DMS53 treated with DMSO at 0.1 percent for 48 hours (cell line): ENCODE measurements at regions not wholly inside any gene's neighbourhood (a gene's known extent, or its start where the extent isn't known, plus 50 kb on each side); places are given as distances from the start of the nearest gene placed in this dataset.
"Not testable (repeated sequence)": the region's sequence is repeated elsewhere in the genome, so short reads cannot be mapped to it uniquely, and the experiment has no call there.

Experiments used
- DNase-seq: peaks from one replicate; lab custom pipeline; 2025; ENCODE audit not compliant: unreplicated experiment; lab: John Stamatoyannopoulos, UW

DNA sequence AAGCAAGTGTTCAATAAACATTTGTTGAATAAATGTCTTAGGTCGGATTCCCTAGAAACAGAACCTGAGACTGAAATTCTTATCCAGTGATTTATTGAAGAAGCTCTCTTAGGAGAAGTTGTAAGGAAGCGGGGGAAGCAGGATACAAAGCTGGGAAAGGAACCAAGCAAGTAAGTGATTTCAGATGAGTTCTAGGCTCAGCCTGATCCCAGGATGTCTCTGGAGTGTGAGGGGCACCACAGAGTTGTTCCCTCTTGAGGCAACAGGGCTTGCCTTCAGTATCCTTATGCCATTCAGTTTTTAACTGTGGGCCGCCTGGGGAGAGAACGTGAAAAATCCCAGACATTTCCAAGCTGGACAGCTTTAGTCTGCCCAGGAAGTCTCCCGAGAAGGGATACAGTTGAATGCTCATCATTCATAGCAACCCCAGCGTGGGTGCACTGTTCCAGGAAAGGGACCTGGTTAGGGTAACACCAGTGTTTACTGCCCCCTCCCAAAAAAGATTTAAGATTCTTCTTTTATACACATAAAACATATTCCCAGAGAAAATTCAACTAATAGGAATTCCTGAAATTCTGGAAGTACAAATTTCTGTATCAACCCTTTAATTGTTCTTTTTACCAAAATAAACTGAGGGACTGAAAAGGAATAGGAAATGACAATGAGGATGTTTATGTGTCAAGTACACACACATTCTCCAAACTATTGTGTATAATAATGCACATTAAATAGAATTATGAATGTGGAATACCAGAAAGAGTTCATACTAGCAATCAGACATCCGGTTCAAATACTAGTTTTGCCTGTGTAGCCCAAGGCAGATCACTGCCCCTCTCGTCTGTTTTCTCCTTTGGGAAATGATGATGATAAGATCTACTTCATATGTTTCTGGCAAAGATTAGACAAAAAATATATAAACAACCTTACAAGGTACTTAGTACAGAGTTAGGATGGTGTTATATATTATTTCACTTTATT lies 592.1 kb upstream of the CDH2 start:
- no peak for DNase-seq

DNA sequence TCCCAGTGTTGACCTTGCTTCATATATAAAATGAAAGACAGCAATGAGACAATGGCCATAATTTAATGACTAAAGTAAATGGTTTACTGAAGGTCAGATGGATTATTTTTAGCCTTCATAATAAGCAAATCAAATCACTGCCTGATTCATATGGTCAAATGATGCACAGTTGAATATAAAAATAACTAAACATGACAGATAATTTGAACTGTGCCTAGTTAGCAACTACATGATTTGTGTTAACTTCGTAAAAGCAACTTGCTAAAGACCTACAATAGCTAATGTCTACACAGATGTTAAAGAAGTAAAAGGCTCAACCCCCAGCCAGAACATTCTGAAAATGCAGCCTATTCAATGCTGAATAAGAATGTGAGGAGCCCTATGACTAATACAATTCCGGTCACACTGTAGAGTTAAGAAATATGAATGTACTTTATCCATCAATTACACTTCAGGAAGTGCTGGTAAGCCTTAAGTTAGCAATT lies 590.8 kb upstream of the CDH2 start:
- no peak for DNase-seq

DNA sequence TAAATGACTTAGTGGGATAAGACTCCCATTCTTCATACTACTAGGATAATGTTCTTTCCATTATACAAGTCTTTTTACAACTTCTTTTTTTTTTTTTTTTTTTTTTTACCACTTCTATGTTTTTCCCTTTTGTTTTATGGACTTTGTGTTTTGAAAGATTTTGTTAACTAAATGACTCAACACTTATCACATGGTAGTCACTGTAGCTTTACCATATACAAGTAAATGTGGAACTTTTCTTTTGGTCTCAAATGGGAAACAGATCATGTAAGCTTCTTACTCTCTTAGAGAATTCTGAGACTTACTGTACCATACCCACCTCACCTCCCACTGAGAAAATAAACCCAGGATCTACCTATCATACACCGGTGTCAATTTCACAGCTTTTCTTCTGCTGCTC lies 590.3 kb upstream of the CDH2 start:
- DNase-seq: no peak

DNA sequence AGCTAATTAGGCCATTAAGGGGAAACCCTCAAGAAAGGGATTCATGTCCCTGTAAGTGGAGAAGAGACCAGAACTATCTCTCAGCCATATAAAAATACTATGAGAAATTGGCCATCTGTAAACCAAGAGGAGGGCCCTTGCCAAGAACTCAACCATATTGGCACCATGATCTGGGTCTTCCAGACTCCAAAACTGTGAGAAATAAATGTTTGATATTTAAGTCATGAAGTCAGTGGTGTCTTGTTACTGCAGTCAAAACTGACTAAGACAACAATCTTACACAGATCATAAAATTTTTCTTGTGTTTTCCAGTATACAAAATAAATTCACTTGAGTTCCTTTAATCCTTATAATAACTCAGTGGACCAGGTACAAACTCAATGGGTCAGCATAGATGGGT lies 589.8 kb upstream of the CDH2 start:
- no peak for DNase-seq

DNA sequence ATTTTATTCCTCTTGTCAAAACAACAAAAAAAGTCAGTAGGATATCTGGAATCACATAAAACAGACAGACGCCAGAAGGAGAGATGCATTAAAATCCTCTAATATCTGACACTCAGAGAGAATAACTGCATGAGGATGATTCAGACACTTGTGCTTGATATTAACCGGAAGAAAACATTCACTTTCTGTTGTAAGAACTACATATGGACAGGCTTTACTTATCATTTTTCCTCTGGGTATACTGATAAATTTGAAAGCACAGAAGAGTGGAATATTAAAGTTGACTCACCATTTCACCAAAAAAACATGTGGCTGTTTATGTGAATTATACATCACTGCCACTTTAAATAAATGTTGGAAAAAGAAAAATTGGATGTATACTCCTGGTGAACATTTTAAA lies 589.1 kb upstream of the CDH2 start:
- no peak for DNase-seq

DNA sequence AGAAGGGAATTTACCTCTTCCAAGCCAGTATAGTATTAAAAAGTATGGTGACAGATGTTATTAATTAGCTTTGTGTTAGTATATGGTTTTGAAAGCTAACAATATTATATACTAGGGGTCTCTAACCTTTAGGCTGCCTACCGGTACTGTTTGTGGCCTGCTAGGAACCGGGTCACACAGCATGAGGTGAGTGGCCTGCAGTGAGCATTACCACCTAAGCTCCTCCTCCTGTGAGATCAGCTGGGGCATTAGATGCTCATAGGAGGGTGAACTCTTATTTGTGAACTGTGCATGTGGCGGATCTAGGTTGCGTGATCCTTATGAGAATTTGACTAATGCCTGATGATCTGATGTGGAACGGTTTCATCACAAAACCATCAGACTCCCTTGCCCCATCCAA lies 583.4 kb upstream of the CDH2 start:
- DNase-seq: no peak

DNA sequence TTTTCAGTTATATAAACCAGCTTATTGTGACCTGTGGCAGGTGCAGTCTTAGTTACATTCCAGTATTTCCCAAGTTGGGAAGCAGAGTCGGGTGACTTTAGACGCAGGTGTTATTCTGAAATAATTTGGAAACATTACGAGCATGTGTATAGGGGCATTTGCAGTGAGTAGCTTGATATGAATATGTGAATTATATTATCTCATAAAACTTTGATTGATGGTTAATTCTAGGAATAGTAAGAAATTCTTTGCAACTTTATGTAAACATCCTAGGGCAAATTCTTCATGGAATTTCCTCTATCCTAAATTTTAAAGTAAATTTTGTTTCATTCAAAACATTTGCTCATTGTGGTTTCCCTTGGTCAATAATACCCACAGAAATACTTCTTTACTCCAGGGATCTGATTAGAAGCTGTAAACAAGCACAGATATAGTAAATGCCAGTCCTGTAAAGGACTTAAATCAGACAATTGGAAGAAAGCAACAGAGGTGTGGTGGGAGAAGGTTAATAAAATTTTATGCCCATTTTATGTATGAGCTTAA lies 580.6 kb upstream of the CDH2 start:
- no peak for DNase-seq

DNA sequence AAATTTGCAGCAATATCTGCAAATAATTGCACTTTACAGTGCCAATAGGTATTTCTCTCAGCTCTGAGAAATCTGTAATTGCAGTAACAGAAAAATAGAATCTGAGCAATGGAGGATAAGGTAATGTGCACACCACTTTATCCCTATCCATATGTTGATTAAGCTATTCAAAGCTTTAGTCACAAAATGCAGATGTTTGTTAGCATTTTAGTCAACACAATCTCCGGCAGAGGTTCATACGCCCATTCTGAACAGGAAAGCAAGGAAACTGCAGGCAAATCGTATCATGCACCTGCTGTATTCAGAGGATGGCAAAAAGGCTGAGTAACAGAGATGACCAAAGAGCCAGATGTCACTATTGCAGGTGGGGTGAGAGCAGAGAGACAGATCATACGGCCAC lies 566.2 kb upstream of the CDH2 start:
- DNase-seq: no peak

DNA sequence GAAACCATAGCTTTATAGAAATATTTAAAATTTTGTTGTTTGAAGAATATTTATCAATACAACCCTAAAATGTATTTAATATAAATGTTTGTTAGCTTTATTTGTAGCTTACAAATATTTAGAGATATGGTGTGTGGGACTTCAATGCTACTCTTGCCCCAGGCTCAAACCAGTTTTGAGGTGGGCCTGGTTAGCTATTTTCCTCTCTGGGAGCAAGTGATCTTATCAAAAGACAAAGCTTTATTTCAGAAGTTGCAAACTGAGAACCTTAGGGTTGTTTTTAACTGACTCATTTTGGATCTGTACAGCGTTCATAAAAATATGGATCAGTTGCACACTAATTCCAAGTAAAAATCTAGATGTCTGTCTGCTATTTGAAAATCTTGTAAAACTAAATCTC lies 563.6 kb upstream of the CDH2 start:
- no peak for DNase-seq

DNA sequence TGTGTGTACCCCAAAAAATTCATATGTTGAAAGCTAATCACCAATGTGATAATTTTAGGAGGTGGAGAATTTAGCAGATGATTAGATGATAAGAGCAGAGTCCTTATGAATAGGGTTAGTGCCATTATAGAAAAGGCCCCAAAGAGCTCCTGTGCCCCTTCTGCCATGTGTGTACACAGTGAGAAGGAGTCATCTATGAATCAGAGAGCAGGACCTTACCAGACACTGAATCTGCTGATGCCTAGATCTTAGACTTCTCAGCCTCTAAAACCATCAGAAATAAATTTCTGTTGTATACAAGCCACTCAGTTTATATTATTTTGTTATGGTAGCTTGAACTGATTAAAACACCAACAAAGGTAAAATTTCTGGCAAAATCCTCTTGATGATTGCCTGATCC lies 560.0 kb upstream of the CDH2 start:
- DNase-seq: no peak

DNA sequence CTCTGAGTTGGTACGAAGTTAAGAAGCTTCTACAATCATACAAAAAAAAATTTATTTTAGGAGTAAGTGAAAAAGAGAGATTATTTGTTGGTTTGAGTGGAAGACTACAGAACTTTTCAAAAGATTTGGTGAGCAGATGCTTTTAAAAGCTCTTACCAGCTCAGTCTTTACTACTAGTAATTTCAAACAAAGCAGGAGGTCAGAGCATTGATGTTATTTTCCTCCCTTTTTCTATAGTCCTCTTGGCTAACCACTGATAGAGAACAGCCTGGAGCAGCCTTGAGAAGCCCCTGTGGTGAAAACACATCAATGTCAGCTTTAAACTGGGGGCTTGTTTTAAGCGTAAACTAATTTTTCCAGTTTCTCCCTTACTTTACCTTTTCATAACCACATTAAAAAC lies 559.3 kb upstream of the CDH2 start:
- no peak for DNase-seq

DNA sequence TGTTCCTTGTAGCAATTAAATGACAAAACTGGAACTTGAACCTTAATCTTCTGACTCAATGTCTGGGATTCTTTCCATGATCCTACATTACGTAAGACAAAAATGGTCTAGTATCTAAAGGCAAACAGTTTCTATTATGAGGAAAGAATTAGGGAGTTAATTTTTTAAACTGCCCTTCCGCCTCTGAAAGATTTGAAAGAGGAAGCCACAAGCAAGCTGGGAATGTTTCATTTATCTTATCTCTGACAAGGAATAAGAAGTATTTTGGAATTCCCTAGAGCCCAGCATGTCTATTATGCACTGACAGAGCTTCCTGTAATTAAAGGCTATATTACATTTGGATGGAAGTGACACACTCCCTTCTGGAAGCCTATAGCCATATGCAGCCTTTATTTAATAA lies 558.8 kb upstream of the CDH2 start:
- no peak for DNase-seq

DNA sequence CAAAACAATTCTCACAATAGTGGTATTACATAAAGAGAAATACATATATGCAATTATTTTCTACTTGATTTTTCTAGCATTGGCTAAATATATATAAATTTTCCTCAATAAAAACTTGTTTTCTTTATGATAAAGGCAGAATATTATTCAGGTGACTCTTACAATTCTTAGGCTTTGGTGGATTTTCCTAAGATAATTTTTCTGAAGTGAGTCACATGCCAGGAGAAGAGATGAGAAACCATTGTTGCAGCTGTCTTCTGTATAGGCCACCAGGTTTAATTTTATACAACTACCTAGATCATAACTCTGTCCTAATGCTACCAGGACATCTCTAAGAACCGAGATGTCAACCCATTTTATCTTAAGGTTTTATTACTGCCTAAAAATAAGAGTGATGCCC lies 552.4 kb upstream of the CDH2 start:
- DNase-seq: no peak

DNA sequence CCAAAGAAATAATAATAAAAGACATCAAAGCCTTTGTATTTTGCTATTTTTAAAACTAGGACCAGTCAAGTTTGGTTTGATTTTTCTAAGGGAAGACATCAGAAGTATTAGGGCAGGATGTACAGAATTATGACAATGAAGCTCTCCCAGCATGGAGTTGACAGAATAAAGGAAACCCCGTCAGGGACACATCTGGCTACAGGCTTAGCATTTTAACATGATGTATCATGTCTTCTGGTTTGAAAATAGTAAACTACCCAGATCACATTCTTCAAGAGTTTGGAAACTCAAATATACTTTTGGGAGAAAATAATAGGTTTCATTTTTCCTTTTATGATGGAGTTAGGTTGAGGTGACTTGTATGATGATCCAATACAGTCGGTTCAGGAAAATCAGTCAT lies 552.0 kb upstream of the CDH2 start:
- DNase-seq: no peak

DNA sequence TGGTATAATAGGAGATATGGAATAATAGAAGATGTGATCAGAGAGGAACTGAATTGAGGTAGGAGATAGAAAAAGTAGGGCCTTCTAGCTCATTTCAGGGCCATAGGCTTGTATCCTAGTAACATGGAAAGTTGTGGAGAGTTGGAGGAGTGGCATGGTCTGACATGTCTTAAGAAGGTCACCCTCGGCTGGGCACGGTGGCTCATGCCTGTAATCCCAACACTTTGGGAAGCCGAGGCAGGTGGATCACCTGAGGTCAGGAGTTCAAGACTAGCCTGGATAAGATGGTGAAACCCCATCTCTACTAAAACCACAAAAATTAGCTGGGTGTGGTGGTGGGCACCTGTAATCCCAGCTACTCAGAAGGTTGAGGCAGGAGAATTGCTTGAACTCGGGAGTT lies 550.3 kb upstream of the CDH2 start:
- not testable (repeated sequence) for DNase-seq

DNA sequence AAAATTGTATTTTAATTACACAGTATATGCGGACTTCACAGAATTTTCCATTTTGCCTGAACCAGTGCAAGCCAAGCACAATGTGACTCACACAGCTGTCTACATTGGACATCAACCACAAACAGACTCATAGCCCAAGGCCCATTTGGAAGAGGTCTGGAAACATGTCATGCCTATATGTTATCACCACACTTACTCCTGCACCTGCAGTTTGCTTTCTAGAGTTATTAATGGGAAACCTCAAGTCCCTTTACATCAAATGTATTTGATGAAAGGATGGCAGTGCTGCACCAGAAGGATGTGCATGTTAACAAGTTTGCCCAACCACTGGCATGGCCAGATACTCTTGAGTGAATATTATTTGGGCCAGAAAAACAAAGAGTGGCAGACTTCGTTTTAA lies 548.9 kb upstream of the CDH2 start:
- DNase-seq: no peak

DNA sequence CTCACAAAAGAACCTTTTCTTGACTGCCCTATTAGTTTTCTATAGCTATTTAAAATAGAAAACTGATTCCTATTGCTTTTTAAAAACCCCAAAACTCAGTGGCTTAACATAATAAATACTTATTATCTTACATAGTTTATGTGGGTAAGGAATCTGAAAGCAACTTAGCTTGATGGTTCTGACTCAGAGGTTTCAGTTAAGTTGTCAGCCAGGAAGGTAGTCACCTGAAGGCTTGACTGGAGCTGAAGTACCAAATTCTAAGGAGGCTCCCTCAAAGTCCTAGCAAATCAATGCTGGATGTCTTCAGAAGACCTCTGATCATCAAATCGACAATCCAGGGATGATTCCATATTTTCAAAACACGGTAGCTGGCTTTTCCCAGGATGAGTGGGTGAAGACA lies 546.6 kb upstream of the CDH2 start:
- no peak for DNase-seq

DNA sequence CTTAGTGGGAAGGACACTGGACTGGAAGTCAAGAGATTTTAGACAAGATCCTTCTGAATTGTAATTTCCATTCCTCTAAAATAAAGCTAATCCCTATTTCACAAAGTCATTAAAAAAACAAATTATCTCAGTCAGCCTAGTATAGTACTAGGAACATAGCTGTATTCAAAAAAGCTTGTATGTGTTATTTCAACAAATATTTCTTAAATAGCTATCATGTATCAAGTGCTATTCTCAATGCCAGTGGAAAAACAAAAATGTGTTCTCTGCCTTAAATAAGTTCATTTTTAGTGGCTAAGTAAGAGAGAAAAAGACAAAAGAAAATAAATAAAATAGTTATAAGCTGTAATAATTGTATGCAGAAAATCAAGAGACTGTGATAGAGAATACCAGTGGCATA lies 541.8 kb upstream of the CDH2 start:
- no peak for DNase-seq

DNA sequence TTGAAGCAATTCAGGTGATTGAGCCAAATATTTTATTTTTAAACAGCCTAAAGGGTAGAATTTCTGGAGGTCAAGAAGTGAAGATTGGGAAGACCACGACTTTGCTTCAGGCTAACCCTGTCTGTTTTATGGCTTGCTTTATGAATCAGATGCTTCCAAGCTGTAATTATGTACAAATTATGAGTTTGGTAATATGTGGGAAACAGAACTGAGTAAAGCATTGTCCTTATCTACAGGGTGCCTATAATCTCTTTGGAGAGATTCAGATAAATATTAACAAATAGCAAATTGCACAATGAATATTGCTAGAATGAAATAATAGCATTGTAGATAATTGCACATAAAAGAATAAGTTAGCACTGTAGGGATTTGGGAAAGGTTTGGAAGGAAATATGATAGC lies 539.4 kb upstream of the CDH2 start:
- DNase-seq: no peak

DNA sequence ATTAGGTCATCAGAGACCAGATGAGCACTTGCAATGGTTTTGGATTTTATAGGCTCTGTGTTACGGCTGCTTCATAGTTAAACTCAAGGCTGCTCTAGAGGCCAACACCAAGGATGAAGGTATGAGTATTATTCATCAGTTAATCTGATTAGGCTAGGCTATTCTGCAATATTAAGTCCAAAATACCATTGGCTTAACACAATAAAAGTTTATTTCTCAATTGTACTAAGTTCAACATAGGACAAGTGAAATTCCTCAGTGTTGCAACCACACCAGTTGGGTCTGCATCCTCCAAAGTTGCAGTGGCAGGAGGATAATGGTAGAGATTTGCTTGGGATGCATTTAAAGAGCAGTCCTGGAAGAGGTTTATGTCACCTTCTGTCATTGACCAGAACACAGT lies 538.3 kb upstream of the CDH2 start:
- no peak for DNase-seq

DNA sequence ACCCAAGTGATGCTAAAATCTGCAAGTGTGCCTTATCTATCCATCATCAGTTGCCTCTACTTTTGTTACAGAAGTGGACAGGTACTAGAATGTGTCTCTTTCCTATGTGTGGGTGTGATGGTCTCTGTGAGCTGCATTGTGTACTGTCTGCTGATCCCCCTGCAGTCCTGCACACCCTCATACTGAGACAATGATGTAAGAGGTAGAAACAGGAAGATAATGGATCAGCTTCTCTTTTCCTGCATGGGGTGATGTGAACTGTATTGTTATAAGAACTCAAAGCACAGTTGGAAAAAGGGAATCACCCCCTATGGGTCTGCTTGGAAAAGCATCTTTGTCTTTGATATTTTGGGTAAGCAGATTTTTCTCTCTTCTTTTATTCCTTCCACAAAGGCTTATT lies 537.6 kb upstream of the CDH2 start:
- no peak for DNase-seq

DNA sequence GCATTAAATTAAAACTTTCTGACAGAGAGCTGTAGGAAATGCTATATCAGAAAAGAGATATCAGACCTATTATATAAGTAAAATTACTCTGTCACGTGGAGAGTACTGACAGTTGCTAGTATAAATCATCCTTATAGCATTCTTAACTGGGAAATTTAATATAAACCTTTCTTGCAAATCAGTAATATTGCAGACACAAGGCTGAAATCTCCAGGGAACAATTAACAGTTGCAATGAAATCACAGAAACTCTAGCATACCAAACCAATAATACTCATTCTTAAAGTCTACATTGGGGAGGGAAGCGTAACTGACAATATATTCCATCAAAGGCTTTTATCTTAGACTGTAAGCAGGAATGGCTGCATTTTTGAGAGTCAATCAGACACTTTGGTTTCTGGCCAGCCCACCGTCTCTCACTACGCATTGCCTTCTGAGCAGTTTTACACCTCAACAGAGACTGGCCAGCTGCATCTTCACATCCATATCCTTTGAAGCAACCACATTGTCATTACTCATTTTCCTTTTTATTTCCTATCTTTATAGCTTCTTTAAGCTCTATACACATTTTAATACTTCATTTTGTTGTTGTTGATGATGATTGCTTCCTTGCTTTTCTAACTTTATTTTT lies 536.0 kb upstream of the CDH2 start:
- no peak for DNase-seq
